GM18498 (cell line): ENCODE measurements at regions not wholly inside any gene's neighbourhood (a gene's known extent, or its start where the extent isn't known, plus 50 kb on each side); places are given as distances from the start of the nearest gene placed in this dataset.
"Not testable (repeated sequence)": the region's sequence is repeated elsewhere in the genome, so short reads cannot be mapped to it uniquely, and the experiment has no call there.

ENCODE experiments used
- ATAC-seq: cut with Tn5 transposase; IDR thresholded peaks from one replicate; pipeline ENCODE4 v1.9.1; 2021; ENCODE audit warnings: mild to moderate bottlenecking, moderate library complexity; ENCODE audit not compliant: unreplicated experiment

- ATAC-seq = no peak
Observed at GRCh38 chr13:108082481-108082880, 132.9 kb downstream of the LIG4 start.

GRCh38 chr13:108077284-108077683 is 138.1 kb downstream of the LIG4 start:
- no peak for ATAC-seq

GRCh38 chr13:108074429-108074828 is 140.9 kb downstream of the LIG4 start:
- not testable (repeated sequence) for ATAC-seq

DNA sequence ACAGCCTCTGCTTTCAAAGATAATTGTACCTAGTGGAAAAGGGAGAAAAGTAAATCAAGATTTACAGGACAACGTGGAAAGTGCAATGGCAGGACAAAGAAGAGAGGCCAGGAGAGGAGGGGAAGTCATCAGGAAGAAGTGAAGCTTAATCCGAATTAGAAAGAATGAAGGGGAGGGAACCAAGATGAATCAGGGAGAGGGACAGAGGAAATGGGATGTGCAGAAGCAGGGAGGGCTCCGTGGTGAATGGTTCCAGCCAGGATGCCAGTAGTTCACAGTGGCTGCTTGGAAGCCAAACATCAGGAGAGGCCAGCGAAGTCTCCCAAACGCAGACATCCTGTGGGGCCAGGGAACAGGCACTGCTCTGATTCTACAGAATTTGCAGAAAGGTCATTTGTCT is 144.4 kb downstream of the LIG4 start:
- no peak for ATAC-seq

GRCh38 chr13:108070491-108070890 is 144.8 kb downstream of the LIG4 start:
- no peak for ATAC-seq

DNA sequence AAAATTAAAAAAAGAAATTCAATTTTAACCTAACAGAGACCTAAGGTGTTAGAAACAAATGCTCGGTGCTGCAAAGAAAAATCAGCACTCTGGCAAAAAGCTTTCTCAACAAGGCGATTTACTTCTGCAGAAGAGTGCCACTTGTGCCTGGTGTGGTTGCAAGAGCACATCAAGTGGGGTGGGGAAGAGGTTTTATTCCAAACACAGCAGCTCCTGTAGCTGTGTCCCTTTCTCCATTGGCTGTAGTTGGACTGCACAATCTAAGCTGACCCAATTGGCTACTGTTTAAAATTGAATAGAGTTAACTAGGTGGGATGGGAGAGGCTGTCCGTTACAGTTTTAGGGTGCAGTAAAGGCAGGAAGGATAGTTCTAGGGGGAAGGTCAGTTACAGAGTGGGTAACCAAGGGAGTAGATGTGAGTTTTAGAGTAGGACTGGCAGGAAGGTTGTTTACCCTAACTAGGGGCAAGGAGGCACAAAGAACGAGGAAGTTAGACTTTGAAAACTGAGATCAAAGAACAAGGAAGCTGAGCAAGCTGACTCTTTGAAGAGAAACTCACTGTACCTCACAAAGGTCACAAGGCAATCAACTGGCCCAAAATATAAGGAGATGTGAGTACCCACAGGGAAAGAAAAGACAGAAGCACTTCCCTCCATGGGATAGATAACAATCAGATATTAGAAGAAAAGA is 145.7 kb downstream of the LIG4 start:
- no peak for ATAC-seq

GRCh38 chr13:108064372-108064771 is 151.0 kb downstream of the LIG4 start:
- not testable (repeated sequence) for ATAC-seq

DNA sequence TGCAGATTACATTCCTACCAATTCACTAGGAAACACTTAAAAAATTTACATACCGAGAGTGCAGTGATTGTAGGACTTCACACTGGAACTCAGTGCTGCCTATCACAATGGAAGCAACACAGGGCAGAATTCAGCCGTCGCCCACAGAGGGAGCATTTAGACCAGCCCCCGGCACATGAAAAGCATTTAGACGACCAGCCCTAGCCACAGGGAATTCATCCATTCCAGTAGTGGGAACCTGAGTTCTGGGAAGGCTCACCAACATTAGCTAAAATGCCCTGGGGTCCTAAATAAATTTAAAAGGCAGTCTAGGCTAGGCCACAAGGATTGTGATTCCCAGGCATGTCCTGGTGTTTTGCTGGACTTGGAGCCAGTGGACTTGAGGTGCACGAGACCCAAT is 155.2 kb downstream of the LIG4 start:
- no peak for ATAC-seq

DNA sequence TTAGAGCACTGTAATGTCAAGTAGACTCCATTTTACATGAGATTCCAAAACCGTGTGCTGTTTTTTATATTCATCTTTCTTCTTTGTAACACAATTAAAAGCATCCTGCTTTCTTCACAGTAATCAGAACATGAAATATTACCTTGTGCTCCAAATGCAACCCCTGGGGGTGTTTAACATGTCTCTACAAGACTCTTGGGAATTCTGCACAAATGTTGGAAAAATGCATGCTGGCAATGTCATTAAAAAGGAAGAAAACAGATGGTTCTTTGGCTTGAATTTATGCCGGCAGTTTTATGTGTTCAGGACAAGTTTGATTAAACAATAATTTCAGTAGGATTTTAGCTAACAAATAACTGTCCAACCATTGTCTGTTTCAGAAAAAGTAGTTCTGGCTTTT is 159.1 kb downstream of the LIG4 start:
- ATAC-seq = no peak

DNA sequence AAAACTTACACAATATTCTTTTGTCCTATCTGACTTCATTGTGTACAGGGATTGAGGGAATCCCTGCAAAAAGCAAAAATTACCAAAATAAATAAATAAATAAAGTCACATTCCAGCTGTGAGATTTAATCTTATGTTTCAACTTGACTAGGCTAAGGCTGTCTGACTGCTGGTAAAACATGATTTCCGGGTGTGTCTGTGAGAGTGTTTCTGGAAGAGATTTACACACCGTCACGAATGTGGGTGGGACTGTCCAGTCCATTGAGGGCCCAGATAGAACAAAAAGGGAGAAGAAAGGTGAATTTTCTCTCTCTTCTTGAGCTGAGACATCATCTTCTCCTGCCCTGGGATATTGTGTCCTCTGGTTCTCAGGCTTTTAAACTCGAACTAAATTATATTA is 166.1 kb downstream of the LIG4 start:
- ATAC-seq = no peak

DNA sequence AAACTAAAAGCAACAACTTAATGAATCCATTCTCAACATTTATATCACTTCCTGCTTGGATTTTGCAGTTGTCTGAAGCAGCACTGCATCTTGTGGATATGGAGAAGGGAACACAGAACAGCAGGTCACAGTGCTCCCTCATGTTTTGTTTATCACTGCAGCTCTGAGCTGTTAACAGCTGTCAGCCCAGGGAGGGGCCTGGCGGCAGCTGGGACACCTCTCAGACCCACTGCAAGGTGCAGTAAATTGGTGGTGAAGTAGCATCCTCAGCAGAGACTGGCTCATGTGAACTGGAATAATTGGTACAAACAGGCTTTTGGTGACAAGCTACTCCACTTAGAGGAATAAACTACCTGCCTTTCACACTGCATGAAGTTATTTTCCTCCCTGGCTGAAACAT is 170.4 kb downstream of the LIG4 start:
- no peak for ATAC-seq

- ATAC-seq = not testable (repeated sequence)
Observed at GRCh38 chr13:108042866-108043265, 172.5 kb downstream of the LIG4 start.

DNA sequence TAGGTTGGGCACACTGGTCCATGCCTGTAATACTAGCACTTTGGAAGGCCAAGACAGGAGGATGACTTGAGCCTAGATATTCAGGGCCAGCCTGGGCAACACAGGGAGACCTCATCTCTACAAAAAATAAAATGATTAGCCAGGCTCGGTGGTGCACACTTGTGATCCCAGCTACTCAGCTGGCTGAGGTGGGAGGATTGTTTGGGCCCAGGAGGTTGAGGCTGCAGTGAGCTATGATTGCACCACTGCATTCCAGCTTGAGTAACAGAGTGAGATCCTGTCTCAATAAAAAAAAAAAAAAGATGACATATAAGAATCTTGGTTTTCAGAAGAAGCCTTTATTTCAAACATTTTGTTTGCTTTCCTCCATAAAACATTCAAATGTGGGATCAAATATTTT is 178.0 kb downstream of the LIG4 start:
- ATAC-seq = no peak

DNA sequence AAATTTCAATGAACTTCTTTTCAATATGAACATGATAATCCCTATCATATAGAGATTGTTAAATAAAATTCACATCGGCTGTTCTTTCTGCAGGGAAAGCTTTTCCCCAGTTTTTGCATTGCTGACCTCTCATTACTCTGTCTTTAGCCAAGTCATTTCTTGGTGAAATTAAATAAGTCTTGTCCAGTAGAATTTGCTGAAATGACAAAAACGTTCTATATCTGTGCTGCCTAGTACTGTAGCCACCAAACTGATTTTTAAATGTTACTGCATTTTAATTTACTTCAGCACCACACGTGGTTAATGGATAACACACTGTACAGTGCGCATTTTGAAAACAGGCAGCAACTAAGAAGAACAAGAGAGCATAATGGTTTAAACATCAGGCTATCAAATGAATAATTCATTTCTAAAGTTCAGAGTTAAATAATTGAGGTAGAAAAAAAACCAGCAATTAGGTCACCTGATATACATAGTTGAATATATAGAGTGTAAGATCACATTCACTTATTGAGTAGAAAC is 178.9 kb downstream of the LIG4 start:
- no peak for ATAC-seq

- no peak for ATAC-seq
Observed at GRCh38 chr13:108034909-108035410, 180.4 kb downstream of the LIG4 start.

GRCh38 chr13:108033800-108034707 is 181.3 kb downstream of the LIG4 start:
- no peak for ATAC-seq

DNA sequence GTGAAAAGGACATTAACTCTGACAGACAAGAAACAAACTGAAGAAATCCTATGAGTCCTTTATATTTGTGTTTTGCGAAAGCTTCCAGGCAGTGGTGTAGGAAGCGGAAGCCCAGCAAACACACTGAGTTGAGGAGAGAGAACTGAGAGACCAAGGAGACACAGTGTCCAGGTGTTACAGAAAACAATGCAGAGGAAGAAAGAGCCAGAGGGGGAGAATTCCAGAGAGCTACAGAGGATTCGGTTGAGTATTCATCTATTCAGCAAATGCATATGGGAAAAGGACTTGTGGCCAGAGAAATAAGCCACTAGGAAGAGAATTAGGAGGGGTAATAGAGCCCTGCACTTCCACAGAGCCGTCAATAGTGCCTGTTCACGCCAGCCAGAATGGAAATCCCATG is 183.5 kb downstream of the LIG4 start:
- ATAC-seq = no peak

DNA sequence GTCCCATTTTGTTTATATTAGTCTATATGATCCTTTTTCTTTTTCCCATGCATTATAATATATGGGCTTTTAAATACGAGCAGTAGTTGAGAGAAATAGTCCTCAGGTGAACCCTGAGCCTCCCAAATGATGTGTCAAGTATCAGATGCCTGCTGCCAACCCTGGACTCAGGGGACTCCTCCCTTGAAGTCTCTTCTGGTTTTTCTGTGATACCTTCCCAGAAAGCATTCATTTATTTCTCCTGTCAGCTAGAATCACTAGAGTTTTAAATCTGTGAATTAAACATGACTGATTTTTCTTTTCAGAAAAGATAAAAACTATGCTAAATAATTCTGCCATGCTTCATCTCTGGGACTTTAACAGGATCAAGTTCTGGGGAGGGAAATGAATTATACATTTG is 184.6 kb downstream of the LIG4 start:
- ATAC-seq = no peak

- ATAC-seq = no peak
Observed at GRCh38 chr13:108026680-108027410, 188.5 kb downstream of the LIG4 start.

DNA sequence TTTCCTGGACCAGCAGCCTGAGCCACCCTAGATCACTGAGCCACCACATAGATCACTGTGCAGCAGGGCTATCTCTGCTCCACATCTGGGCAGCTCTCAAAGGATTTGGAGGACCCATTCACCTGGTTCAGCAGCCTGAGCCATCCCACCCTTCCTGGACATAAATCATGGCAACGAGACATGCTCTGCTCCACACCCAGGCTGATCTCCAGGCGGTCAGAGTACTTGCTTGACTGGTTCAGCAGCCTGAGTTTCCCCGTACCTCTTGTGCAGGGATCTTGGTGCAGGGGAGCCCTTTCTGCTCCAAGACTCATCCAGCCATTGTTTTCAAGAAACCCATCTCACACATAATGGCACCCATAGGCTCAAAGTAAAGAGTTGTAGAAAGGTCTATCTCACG is 195.3 kb downstream of the LIG4 start:
- no peak for ATAC-seq

DNA sequence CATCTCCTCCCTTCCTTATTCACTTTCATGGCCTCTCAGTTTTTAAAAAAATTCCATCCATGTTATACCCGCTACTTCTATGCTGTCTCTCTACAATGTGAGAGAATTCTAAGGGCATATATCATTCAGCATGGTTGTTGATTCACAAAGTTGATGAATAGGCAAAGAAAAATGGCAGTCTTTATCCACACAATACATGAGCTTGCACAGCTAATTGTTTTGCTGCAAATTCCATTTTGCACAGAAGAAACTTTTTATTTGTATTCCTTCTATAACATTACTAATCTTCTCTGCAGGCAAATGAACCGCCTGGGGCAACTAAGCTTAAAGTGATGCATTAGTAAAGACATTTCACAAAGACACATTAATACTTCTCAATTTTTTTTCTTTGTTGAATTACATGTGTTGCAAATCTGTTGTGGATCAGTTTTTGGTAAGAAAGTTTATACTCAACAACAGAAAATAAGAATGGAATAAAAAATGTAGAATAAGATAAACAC is 196.9 kb downstream of the LIG4 start:
- ATAC-seq = no peak
